ENCODE measurements at regions not wholly inside any gene's neighbourhood (a gene's known extent, or its start where the extent isn't known, plus 50 kb on each side); places are given as distances from the start of the nearest gene placed in this dataset.

- peak; percentile 86 for DNase-seq
Observed at GRCh38 chr11:121741761-121742361, 289.1 kb upstream of the SORL1-AS1 start.

GRCh38 chr11:121741351-121741760 lies 288.6 kb upstream of the SORL1-AS1 start:
- peak; percentile 91 for DNase-seq

- no peak for DNase-seq
Observed at GRCh38 chr11:121740902-121741301, 288.1 kb upstream of the SORL1-AS1 start.

- DNase-seq: no peak
Observed at GRCh38 chr11:121733858-121734257, 281.1 kb upstream of the SORL1-AS1 start.

GRCh38 chr11:121727942-121728341 lies 275.2 kb upstream of the SORL1-AS1 start:
- no peak for DNase-seq

GRCh38 chr11:121723246-121723741 lies 270.5 kb upstream of the SORL1-AS1 start:
- peak; percentile 52 for DNase-seq

GRCh38 chr11:121722431-121723245 lies 269.9 kb upstream of the SORL1-AS1 start:
- peak; percentile 91 for DNase-seq

GRCh38 chr11:121721961-121722360 lies 269.2 kb upstream of the SORL1-AS1 start:
- no peak for DNase-seq

GRCh38 chr11:121721448-121721847 lies 268.7 kb upstream of the SORL1-AS1 start:
- DNase-seq: no peak

- no peak for DNase-seq
Observed at GRCh38 chr11:121717296-121717695, 264.5 kb upstream of the SORL1-AS1 start.

GRCh38 chr11:121716060-121716459 lies 263.3 kb upstream of the SORL1-AS1 start:
- DNase-seq: no peak

- DNase-seq: peak; percentile 35
Observed at GRCh38 chr11:121715405-121715804, 262.6 kb upstream of the SORL1-AS1 start.

GRCh38 chr11:121714351-121714750 lies 261.6 kb upstream of the SORL1-AS1 start:
- no peak for DNase-seq

GRCh38 chr11:121711939-121712338 lies 259.2 kb upstream of the SORL1-AS1 start:
- DNase-seq: no peak

- no peak for DNase-seq
Observed at GRCh38 chr11:121711236-121711635, 258.5 kb upstream of the SORL1-AS1 start.

GRCh38 chr11:121706884-121707420 lies 254.2 kb upstream of the SORL1-AS1 start:
- no peak for DNase-seq

- peak; percentile 66 for DNase-seq
Observed at GRCh38 chr11:121703201-121703600, 250.4 kb upstream of the SORL1-AS1 start.

GRCh38 chr11:121700968-121701367 lies 248.2 kb upstream of the SORL1-AS1 start:
- DNase-seq: no peak

- no peak for DNase-seq
Observed at GRCh38 chr11:121699801-121700200, 247.0 kb upstream of the SORL1-AS1 start.

GRCh38 chr11:121696931-121697670 lies 244.3 kb upstream of the SORL1-AS1 start:
- DNase-seq: no peak

- peak; percentile 39 for DNase-seq
Observed at GRCh38 chr11:121696177-121696871, 243.6 kb upstream of the SORL1-AS1 start.

GRCh38 chr11:121692236-121692635 lies 239.5 kb upstream of the SORL1-AS1 start:
- no peak for DNase-seq
